GM18861 (cell line): ENCODE measurements at regions not wholly inside any gene's neighbourhood (a gene's known extent, or its start where the extent isn't known, plus 50 kb on each side); places are given as distances from the start of the nearest gene placed in this dataset.
A peak's percentile ranks its signal among the peaks of the same experiment; 100 is the strongest.
"Not testable (repeated sequence)": the region's sequence is repeated elsewhere in the genome, so short reads cannot be mapped to it uniquely, and the experiment has no call there.

Experiments used
- ATAC-seq: cut with Tn5 transposase; IDR thresholded peaks from one replicate; pipeline ENCODE4 v1.9.1; 2021; ENCODE audit not compliant: unreplicated experiment

GRCh38 chr6:34646714-34647113 is 49.9 kb downstream of the ILRUN start:
- ATAC-seq = no peak

GRCh38 chr6:34645627-34646026 is 50.9 kb downstream of the ILRUN start:
- no peak for ATAC-seq

- no peak for ATAC-seq
These were observed 51.9 kb downstream of the ILRUN start for GRCh38 chr6:34644716-34645115.

- ATAC-seq = no peak
These were observed 54.1 kb downstream of the ILRUN start for GRCh38 chr6:34642427-34642826.

GRCh38 chr6:34640074-34640849 is 56.3 kb downstream of the ILRUN start:
- not testable (repeated sequence) for ATAC-seq

GRCh38 chr6:34638834-34639736 is 57.5 kb downstream of the ILRUN start:
- peak; percentile 78 for ATAC-seq

- ATAC-seq = no peak
These were observed 62.8 kb downstream of the ILRUN start for GRCh38 chr6:34633785-34634184.

GRCh38 chr6:34633256-34633655 is 63.3 kb downstream of the ILRUN start:
- ATAC-seq = no peak

GRCh38 chr6:34630040-34630439 is 66.5 kb downstream of the ILRUN start:
- ATAC-seq = no peak

- ATAC-seq = no peak
These were observed 69.3 kb downstream of the ILRUN start for GRCh38 chr6:34627296-34627695.

GRCh38 chr6:34618430-34619182 is 62.5 kb upstream of the SPDEF start:
- ATAC-seq = no peak

GRCh38 chr6:34617231-34617630 is 61.1 kb upstream of the SPDEF start:
- no peak for ATAC-seq

- no peak for ATAC-seq
These were observed 60.1 kb upstream of the SPDEF start for GRCh38 chr6:34616227-34616585.

- ATAC-seq = no peak
These were observed 59.6 kb upstream of the SPDEF start for GRCh38 chr6:34615574-34616226.

GRCh38 chr6:34610819-34611477 is 54.8 kb upstream of the SPDEF start:
- no peak for ATAC-seq

- no peak for ATAC-seq
These were observed 52.4 kb upstream of the SPDEF start for GRCh38 chr6:34608321-34609091.

GRCh38 chr6:34606477-34607265 is 50.5 kb upstream of the SPDEF start:
- no peak for ATAC-seq
